Fibroblast of skin of left quadriceps (primary cell): ENCODE measurements at regions not wholly inside any gene's neighbourhood (a gene's known extent, or its start where the extent isn't known, plus 50 kb on each side); places are given as distances from the start of the nearest gene placed in this dataset.

Experiments used
- DNase-seq, 2 experiments: peaks; one replicate each; pipeline ENCODE4 v3.0.0-alpha.2; 2013; ENCODE audit warnings: low read depth in 2 of 2

- peak; percentile 86 to 88 for DNase-seq
These were observed 233.8 kb upstream of the UGT8 start for GRCh38 chr4:114364857-114365256.

- no peak for DNase-seq
These were observed 233.0 kb upstream of the UGT8 start for GRCh38 chr4:114365591-114365990.

- DNase-seq = peak in 1 of 2 experiments; percentile 20
These were observed 232.2 kb upstream of the UGT8 start for GRCh38 chr4:114366368-114366767.

GRCh38 chr4:114368751-114369150, 229.9 kb upstream of the UGT8 start:
- no peak for DNase-seq

- DNase-seq = no peak
These were observed 225.1 kb upstream of the UGT8 start for GRCh38 chr4:114373508-114373907.

GRCh38 chr4:114378305-114378903, 220.2 kb upstream of the UGT8 start:
- peak; percentile 25 to 31 for DNase-seq

GRCh38 chr4:114383067-114383466, 215.5 kb upstream of the UGT8 start:
- DNase-seq = no peak

- DNase-seq = peak; percentile 77 to 80
These were observed 214.9 kb upstream of the UGT8 start for GRCh38 chr4:114383721-114384120.

GRCh38 chr4:114384629-114385028, 214.0 kb upstream of the UGT8 start:
- peak; percentile 27 to 36 for DNase-seq

- no peak for DNase-seq
These were observed 213.2 kb upstream of the UGT8 start for GRCh38 chr4:114385195-114385985.

GRCh38 chr4:114386637-114387233, 211.9 kb upstream of the UGT8 start:
- DNase-seq = no peak

- DNase-seq = no peak
These were observed 209.4 kb upstream of the UGT8 start for GRCh38 chr4:114389070-114389685.

- DNase-seq = no peak
These were observed 205.1 kb upstream of the UGT8 start for GRCh38 chr4:114393295-114394038.

GRCh38 chr4:114396808-114397207, 201.8 kb upstream of the UGT8 start:
- no peak for DNase-seq

GRCh38 chr4:114398410-114398809, 200.2 kb upstream of the UGT8 start:
- DNase-seq = no peak

- no peak for DNase-seq
These were observed 199.5 kb upstream of the UGT8 start for GRCh38 chr4:114399105-114399504.

GRCh38 chr4:114400531-114400930, 198.1 kb upstream of the UGT8 start:
- no peak for DNase-seq

- no peak for DNase-seq
These were observed 197.1 kb upstream of the UGT8 start for GRCh38 chr4:114401483-114401882.

GRCh38 chr4:114417214-114417613, 181.4 kb upstream of the UGT8 start:
- DNase-seq = no peak

- no peak for DNase-seq
These were observed 178.5 kb upstream of the UGT8 start for GRCh38 chr4:114420069-114420468.

GRCh38 chr4:114423582-114423981, 175.0 kb upstream of the UGT8 start:
- DNase-seq = no peak

GRCh38 chr4:114435116-114435515, 163.5 kb upstream of the UGT8 start:
- no peak for DNase-seq
